ENCODE measurements at regions not wholly inside any gene's neighbourhood (a gene's known extent, or its start where the extent isn't known, plus 50 kb on each side); places are given as distances from the start of the nearest gene placed in this dataset.
"Not testable (repeated sequence)": the region's sequence is repeated elsewhere in the genome, so short reads cannot be mapped to it uniquely, and the experiment has no call there.

- DNase-seq, result no peak
Observed at GRCh38 chr10:8835453-8836167, 781.1 kb downstream of the GATA3 start.

- DNase-seq, result no peak
Observed at GRCh38 chr10:8840356-8840755, 785.9 kb downstream of the GATA3 start.

- DNase-seq, result no peak
Observed at GRCh38 chr10:8844141-8844540, 789.7 kb downstream of the GATA3 start.

- no peak for DNase-seq
Observed at GRCh38 chr10:8852546-8852945, 798.1 kb downstream of the GATA3 start.

GRCh38 chr10:8853048-8853447, 798.6 kb downstream of the GATA3 start:
- DNase-seq, result no peak

GRCh38 chr10:8868924-8869323, 814.4 kb downstream of the GATA3 start:
- not testable (repeated sequence) for DNase-seq

GRCh38 chr10:8873310-8873709, 818.8 kb downstream of the GATA3 start:
- no peak for DNase-seq

- DNase-seq, result no peak
Observed at GRCh38 chr10:8874268-8874667, 819.8 kb downstream of the GATA3 start.

- no peak for DNase-seq
Observed at GRCh38 chr10:8874972-8875371, 820.5 kb downstream of the GATA3 start.

- no peak for DNase-seq
Observed at GRCh38 chr10:8876171-8876570, 821.7 kb downstream of the GATA3 start.

GRCh38 chr10:8889538-8889937, 835.0 kb downstream of the GATA3 start:
- no peak for DNase-seq

- DNase-seq, result no peak
Observed at GRCh38 chr10:8893102-8893501, 838.6 kb downstream of the GATA3 start.

GRCh38 chr10:8894148-8894547, 839.7 kb downstream of the GATA3 start:
- no peak for DNase-seq

- DNase-seq, result no peak
Observed at GRCh38 chr10:8897769-8898168, 843.3 kb downstream of the GATA3 start.

- DNase-seq, result no peak
Observed at GRCh38 chr10:8898745-8899330, 844.4 kb downstream of the GATA3 start.

- DNase-seq, result no peak
Observed at GRCh38 chr10:8902926-8903325, 848.4 kb downstream of the GATA3 start.

GRCh38 chr10:8908013-8908412, 853.5 kb downstream of the GATA3 start:
- no peak for DNase-seq

- no peak for DNase-seq
Observed at GRCh38 chr10:8910314-8910713, 855.8 kb downstream of the GATA3 start.

GRCh38 chr10:8911032-8911431, 856.5 kb downstream of the GATA3 start:
- DNase-seq, result no peak

GRCh38 chr10:8912108-8912507, 857.6 kb downstream of the GATA3 start:
- DNase-seq, result no peak

GRCh38 chr10:8913720-8914119, 859.2 kb downstream of the GATA3 start:
- DNase-seq, result no peak

GRCh38 chr10:8919280-8919679, 864.8 kb downstream of the GATA3 start:
- DNase-seq, result no peak

- no peak for DNase-seq
Observed at GRCh38 chr10:8921568-8921967, 867.1 kb downstream of the GATA3 start.

GRCh38 chr10:8923096-8923495, 868.6 kb downstream of the GATA3 start:
- DNase-seq, result no peak

- no peak for DNase-seq
Observed at GRCh38 chr10:8927705-8928104, 873.2 kb downstream of the GATA3 start.

Data from 8988T (cell line).